Mesodermal cell (in vitro differentiated cells): ENCODE measurements at regions not wholly inside any gene's neighbourhood (a gene's known extent, or its start where the extent isn't known, plus 50 kb on each side); places are given as distances from the start of the nearest gene placed in this dataset.

Experiments used
- H3K27ac ChIP-seq: 2 replicates; pipeline ENCODE4 v1.7.0; 2013; ENCODE audit warnings: mild to moderate bottlenecking, low read depth, low read length, moderate library complexity; ENCODE audit not compliant: severe bottlenecking
- H3K36me3 ChIP-seq: 2 replicates; pipeline ENCODE4 v1.7.1; 2013; ENCODE audit warnings: mild to moderate bottlenecking, low read length, moderate library complexity; ENCODE audit not compliant: control insufficient read depth, insufficient read depth
- H3K4me1 ChIP-seq: one replicate; pipeline ENCODE4 v1.7.1; 2013; ENCODE audit warnings: mild to moderate bottlenecking, low read length; ENCODE audit not compliant: insufficient read depth, control insufficient read depth, poor library complexity, severe bottlenecking
- H3K4me3 ChIP-seq: 2 replicates; pipeline ENCODE4 v1.7.0; 2013; ENCODE audit warnings: low read length, control low read depth, mild to moderate bottlenecking; ENCODE audit not compliant: insufficient read depth, poor library complexity, severe bottlenecking; ENCODE audit errors: extremely low read depth
- H3K9me3 ChIP-seq: 2 replicates; pipeline ENCODE4 v1.7.1; 2013; ENCODE audit warnings: mild to moderate bottlenecking, low read length, moderate library complexity; ENCODE audit not compliant: control insufficient read depth
- WGBS, 2 experiments: methylation state at CpG; one replicate each; pipeline ENCODE4 v1.1.5; 2013; ENCODE audit warnings: missing lambda C conversion rate in 2 of 2; ENCODE audit not compliant: insufficient coverage in 2 of 2; 5-methylcytosine and 5-hydroxymethylcytosine counted together

GRCh38 chr18:26702086-26702485 lies 153.7 kb upstream of the KCTD1 start:
- Histone ChIP-seq H3K36me3 (no peaks in the 10 kb centered on the region), H3K4me1 (no peaks in the 10 kb centered on the region), H3K4me3 (no peak overlapping the region), H3K9me3 (no peaks in the 10 kb centered on the region), H3K27ac (no peak overlapping the region)
- 67 to 100% methylated on average over 1 of the region's 6 CpGs for WGBS, 2 experiments

DNA sequence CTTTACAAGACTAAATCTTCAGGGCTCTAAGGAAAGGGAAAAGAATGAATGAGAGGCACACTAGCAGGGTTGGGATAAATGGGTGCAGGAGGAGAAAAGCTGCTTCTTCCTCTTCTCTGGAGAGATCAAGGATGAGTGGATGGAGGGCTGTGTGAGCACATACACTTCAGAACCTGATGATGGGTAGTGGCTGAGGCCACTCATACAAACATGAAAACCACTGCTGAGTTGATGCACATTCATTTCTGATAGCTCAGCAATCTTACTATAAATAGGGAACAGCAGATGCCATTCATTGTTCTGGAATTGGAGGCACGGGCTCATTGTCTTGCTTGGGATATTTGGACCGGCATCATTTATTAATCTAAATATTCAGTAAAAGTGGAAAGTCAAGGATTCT lies 152.4 kb upstream of the KCTD1 start:
- Histone ChIP-seq H3K4me1 (no peaks in the 10 kb centered on the region), H3K9me3 (no peaks in the 10 kb centered on the region), H3K4me3 (no peak overlapping the region), H3K27ac (no peak overlapping the region), H3K36me3 (no peaks in the 10 kb centered on the region)
- WGBS, 2 experiments = no CpG with 5 or more reads among the region's 2 CpGs

GRCh38 chr18:26700201-26700600 lies 151.8 kb upstream of the KCTD1 start:
- Histone ChIP-seq H3K27ac (no peak overlapping the region), H3K9me3 (no peaks in the 10 kb centered on the region), H3K4me3 (no peak overlapping the region), H3K4me1 (no peaks in the 10 kb centered on the region), H3K36me3 (no peaks in the 10 kb centered on the region)

DNA sequence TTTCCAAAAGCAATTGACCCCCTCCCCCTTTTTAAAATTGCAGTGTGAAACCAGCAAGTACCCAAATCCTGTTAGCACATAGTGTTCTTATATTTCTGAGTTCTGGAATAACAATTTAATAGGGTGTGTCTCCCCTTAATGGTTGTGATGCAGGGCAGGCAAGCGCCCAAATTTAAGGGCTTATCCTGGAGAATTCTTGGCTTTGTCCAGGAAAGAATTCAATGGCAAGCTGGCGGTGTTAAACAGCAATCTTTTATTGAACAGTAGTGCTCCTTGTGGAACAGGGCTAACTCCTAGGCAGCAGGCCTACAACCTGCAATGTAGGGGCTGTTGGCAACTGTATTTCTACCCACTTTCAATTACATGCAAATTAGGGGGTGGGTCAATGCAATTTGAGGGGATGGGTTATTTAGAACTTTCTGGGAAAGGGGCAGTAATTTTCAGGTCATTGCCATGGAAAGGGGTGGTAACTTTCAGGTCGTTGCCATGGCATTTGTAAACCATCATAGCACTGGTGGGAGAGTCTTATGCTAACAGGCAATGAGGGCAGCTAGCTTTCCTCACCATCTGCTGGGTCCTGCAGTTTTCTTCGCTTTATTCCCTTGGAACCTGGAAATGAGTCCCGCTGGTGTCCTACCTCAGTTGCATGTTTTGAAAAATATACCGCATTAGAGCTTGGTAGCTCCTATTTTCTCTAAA lies 149.0 kb upstream of the KCTD1 start:
- H3K4me3 ChIP-seq = no peak overlapping the region
- H3K9me3 ChIP-seq = no peaks in the 10 kb centered on the region
- WGBS, 2 experiments = 73 to 95% methylated on average over 5 of the region's 6 CpGs
- H3K4me1 ChIP-seq = no peaks in the 10 kb centered on the region
- no peak overlapping the region for H3K27ac ChIP-seq
- no peaks in the 10 kb centered on the region for H3K36me3 ChIP-seq

- Histone ChIP-seq H3K9me3 (no peaks in the 10 kb centered on the region), H3K4me3 (no peak overlapping the region), H3K36me3 (no peaks in the 10 kb centered on the region), H3K27ac (no peak overlapping the region), H3K4me1 (no peaks in the 10 kb centered on the region)
- WGBS, 2 experiments = no CpG with 5 or more reads among the region's 2 CpGs
These were observed 148.4 kb upstream of the KCTD1 start for GRCh38 chr18:26696786-26697185.

- Histone ChIP-seq H3K36me3 (no peaks in the 10 kb centered on the region), H3K4me1 (no peaks in the 10 kb centered on the region), H3K27ac (no peak overlapping the region), H3K4me3 (no peak overlapping the region), H3K9me3 (no peaks in the 10 kb centered on the region)
- WGBS, 2 experiments = 90 to 100% methylated on average over 3 to 4 of the region's 6 CpGs
These were observed 148.0 kb upstream of the KCTD1 start for GRCh38 chr18:26696308-26696707.

GRCh38 chr18:26689226-26689879 lies 141.0 kb upstream of the KCTD1 start:
- Histone ChIP-seq H3K9me3 (no peaks in the 10 kb centered on the region), H3K4me3 (no peak overlapping the region), H3K36me3 (no peaks in the 10 kb centered on the region), H3K4me1 (peaks cover 2% of the 10 kb centered on the region), H3K27ac (no peak overlapping the region)
- 69 to 89% methylated on average over 4 to 7 of the region's 7 CpGs for WGBS, 2 experiments

DNA sequence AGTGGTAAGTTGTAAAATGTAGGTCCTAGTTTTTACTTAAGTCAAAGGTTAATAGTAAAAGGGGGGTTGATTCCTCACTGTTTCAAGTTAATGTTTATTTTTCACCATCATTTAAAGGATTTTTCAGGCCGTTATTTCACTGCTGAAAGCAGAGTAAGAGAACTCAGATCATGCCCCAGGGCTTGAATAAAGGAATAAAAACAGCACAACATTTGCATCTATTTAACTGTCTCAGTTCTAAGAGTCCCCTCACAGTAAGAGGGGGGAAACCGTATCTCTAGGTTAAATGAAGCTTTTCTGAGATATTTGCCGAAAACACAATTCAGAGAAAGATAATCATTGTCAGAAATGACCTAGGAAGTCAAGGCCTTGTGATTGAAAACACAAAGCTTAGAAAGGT lies 138.2 kb upstream of the KCTD1 start:
- peaks cover 2% of the 10 kb centered on the region for H3K4me1 ChIP-seq
- H3K27ac ChIP-seq = no peak overlapping the region
- no peaks in the 10 kb centered on the region for H3K36me3 ChIP-seq

DNA sequence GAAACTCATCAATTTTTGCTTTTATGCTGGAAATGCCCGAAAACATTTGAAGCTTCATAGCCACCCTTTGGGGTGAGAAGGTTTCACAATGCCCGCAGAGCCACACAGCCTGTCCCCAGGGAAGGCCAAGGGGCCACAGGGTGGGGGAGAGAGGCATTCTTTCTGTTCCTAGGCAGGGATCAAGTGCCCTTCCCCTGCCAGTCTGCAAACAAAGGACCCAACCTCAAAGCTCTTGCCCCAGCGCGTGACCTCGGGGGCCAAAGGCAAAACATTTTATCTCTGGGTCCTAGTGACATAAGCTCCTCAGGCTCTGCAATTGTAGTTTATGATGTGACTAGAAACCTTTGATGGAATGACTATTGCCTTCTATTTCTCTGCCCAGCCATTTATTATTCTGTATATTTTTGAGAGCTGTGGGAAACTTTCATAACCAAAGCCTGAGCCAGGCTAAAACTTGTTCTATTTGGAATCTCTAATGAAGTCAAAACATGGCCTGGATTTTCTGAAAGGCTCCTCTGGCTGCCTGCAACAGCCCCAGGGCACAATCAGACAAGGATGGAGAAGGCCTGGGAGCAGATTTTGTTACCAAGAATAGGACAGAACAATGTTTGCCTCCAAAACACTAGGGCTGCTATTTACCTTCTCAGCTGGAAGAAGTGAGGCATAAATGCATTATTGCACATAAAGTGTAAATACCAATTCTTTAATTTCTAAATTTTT lies 137.2 kb upstream of the KCTD1 start:
- WGBS, 2 experiments = 46 to 70% methylated on average over 2 to 5 of the region's 5 CpGs
- peaks cover 2% of the 10 kb centered on the region for H3K4me1 ChIP-seq
- no peak overlapping the region for H3K4me3 ChIP-seq
- H3K36me3 ChIP-seq = no peaks in the 10 kb centered on the region
- peak overlapping the region; percentile 64 for H3K27ac ChIP-seq
- H3K9me3 ChIP-seq = no peaks in the 10 kb centered on the region

More for the DNA sequence above, 138.2 kb upstream of the KCTD1 start:
- WGBS, 2 experiments = 31% methylated on average over 2 of the region's 3 CpGs; no CpG with 5 or more reads in 1 of the 2 experiments
- Histone ChIP-seq H3K4me3 (no peak overlapping the region), H3K9me3 (no peaks in the 10 kb centered on the region)

- 86% methylated on average over 1 of the region's 1 CpG; no CpG with 5 or more reads in 1 of the 2 experiments for whole genome bisulfite sequencing, 2 experiments
- no peaks in the 10 kb centered on the region for H3K36me3 ChIP-seq
These were observed 129.6 kb upstream of the KCTD1 start for GRCh38 chr18:26677957-26678356.

GRCh38 chr18:26667046-26667445 lies 118.7 kb upstream of the KCTD1 start:
- H3K36me3 ChIP-seq = no peaks in the 10 kb centered on the region
- 83% methylated on average over 1 of the region's 2 CpGs; no CpG with 5 or more reads in 1 of the 2 experiments for whole genome bisulfite sequencing, 2 experiments
- H3K4me1 ChIP-seq = no peaks in the 10 kb centered on the region
- no peaks in the 10 kb centered on the region for H3K9me3 ChIP-seq
- H3K4me3 ChIP-seq = no peak overlapping the region
- no peak overlapping the region for H3K27ac ChIP-seq

More at GRCh38 chr18:26677957-26678356, 129.6 kb upstream of the KCTD1 start:
- Histone ChIP-seq H3K27ac (no peak overlapping the region), H3K4me1 (no peaks in the 10 kb centered on the region), H3K9me3 (peaks cover 8% of the 10 kb centered on the region), H3K4me3 (no peak overlapping the region)
